WTC11 (cell line): ENCODE measurements at regions not wholly inside any gene's neighbourhood (a gene's known extent, or its start where the extent isn't known, plus 50 kb on each side); places are given as distances from the start of the nearest gene placed in this dataset.

ENCODE experiments used
- ATAC-seq: fragments of 200-7000 bp; cut with Tn5 transposase; 2 replicates; pipeline ENCODE4 v1.10.0; 2021; ENCODE audit warnings: mild to moderate bottlenecking, moderate library complexity
- CTCF ChIA-PET: fragments of 300-600 bp; sonication (Branson Sonifier 250); formaldehyde crosslinking; loops from one replicate; lab custom pipeline; 2021; ENCODE audit warnings: antibody characterized with exemption; lab: Charles Lee
- POLR2A ChIA-PET: fragments of 350-600 bp; sonication (Branson Sonifier 250); formaldehyde crosslinking; loops from one replicate; lab custom pipeline; 2021; ENCODE audit warnings: antibody characterized with exemption; lab: Charles Lee
- DNase-seq: peaks from one replicate; pipeline ENCODE4 v3.0.0; 2021; ENCODE audit warnings: low spot score
- H3K27ac Mint-ChIP-seq: 2 replicates; pipeline ENCODE4 v1.8.0; 2021; ENCODE audit warnings: mixed read lengths
- H3K27me3 Mint-ChIP-seq: 2 replicates; pipeline ENCODE4 v1.8.0; 2021; ENCODE audit warnings: low read depth, mild to moderate bottlenecking, moderate library complexity, mixed read lengths
- H3K36me3 Mint-ChIP-seq: 2 replicates; pipeline ENCODE4 v1.8.0; 2021; ENCODE audit warnings: mixed read lengths
- H3K4me1 Mint-ChIP-seq: 2 replicates; pipeline ENCODE4 v1.8.0; 2022; ENCODE audit warnings: mixed read lengths
- H3K4me3 Mint-ChIP-seq: 2 replicates; pipeline ENCODE4 v1.8.0; 2021; ENCODE audit warnings: mild to moderate bottlenecking, moderate library complexity, mixed read lengths
- H3K9me3 Mint-ChIP-seq: 2 replicates; pipeline ENCODE4 v1.8.0; 2021; ENCODE audit warnings: mixed read lengths
- ATF1 ChIP-seq: sonication (generic); formaldehyde crosslinking; IDR thresholded peaks from 2 replicates; pipeline ENCODE4 v1.8.1; 2023; ENCODE audit warnings: mild to moderate bottlenecking, moderate library complexity, missing genetic modification reagents
- ETV6 ChIP-seq: sonication (generic); formaldehyde crosslinking; IDR thresholded peaks from 2 replicates; pipeline ENCODE4 v1.8.1; 2022; ENCODE audit warnings: mild to moderate bottlenecking, missing genetic modification reagents
- FOXK1 ChIP-seq: sonication (generic); formaldehyde crosslinking; IDR thresholded peaks from 2 replicates; pipeline ENCODE4 v1.8.0; 2022; ENCODE audit warnings: mild to moderate bottlenecking, moderate library complexity, missing genetic modification reagents
- GABPB1 ChIP-seq: sonication (generic); formaldehyde crosslinking; IDR thresholded peaks from 2 replicates; pipeline ENCODE4 v1.8.1; 2023; ENCODE audit warnings: mild to moderate bottlenecking, missing genetic modification reagents
- IRF2 ChIP-seq: sonication (generic); formaldehyde crosslinking; IDR thresholded peaks from 2 replicates; pipeline ENCODE4 v1.8.0; 2022; ENCODE audit warnings: low read depth, missing genetic modification reagents, borderline replicate concordance
- NR3C1 ChIP-seq: sonication (generic); formaldehyde crosslinking; conservative IDR thresholded peaks from 2 replicates; pipeline ENCODE4 v1.8.1; 2023; ENCODE audit warnings: low read depth, mild to moderate bottlenecking, missing genetic modification reagents
- SMAD3 ChIP-seq: sonication (generic); formaldehyde crosslinking; IDR thresholded peaks from 2 replicates; pipeline ENCODE4 v1.8.0; 2022; ENCODE audit warnings: missing genetic modification reagents, mild to moderate bottlenecking, borderline replicate concordance
- TEAD1 ChIP-seq: sonication (generic); formaldehyde crosslinking; IDR thresholded peaks from 2 replicates; pipeline ENCODE4 v1.8.0; 2022; ENCODE audit warnings: mild to moderate bottlenecking, missing genetic modification reagents
- ZBTB21 ChIP-seq: sonication (generic); formaldehyde crosslinking; IDR thresholded peaks from 2 replicates; pipeline ENCODE4 v1.8.1; 2023; ENCODE audit warnings: mild to moderate bottlenecking, missing genetic modification reagents, borderline replicate concordance
- ZNF232 ChIP-seq: sonication (generic); formaldehyde crosslinking; IDR thresholded peaks from 2 replicates; pipeline ENCODE4 v1.8.0; 2022; ENCODE audit warnings: mild to moderate bottlenecking, missing genetic modification reagents
- ZNF671 ChIP-seq: fragments of 250-450 bp; sonication (Bioruptor Pico); IDR thresholded peaks from 2 replicates; pipeline ENCODE4 v1.8.0; 2021; ENCODE audit warnings: mild to moderate bottlenecking
- TF ChIP-seq, protein P1 (sequence below): sonication (generic); formaldehyde crosslinking; IDR thresholded peaks from 2 replicates; pipeline ENCODE4 v1.8.0; 2022; ENCODE audit warnings: mild to moderate bottlenecking, missing genetic modification reagents
- TF ChIP-seq, protein P2 (sequence below): sonication (generic); formaldehyde crosslinking; IDR thresholded peaks from 2 replicates; pipeline ENCODE4 v1.8.0; 2022; ENCODE audit warnings: missing genetic modification reagents
- TF ChIP-seq, protein P3 (sequence below): sonication (generic); formaldehyde crosslinking; IDR thresholded peaks from 2 replicates; pipeline ENCODE4 v1.8.0; 2023; ENCODE audit warnings: missing genetic modification reagents
- TF ChIP-seq, protein P4 (sequence below): sonication (generic); formaldehyde crosslinking; IDR thresholded peaks from 2 replicates; pipeline ENCODE4 v1.8.1; 2023; ENCODE audit warnings: mild to moderate bottlenecking, missing genetic modification reagents, moderate library complexity
- TF ChIP-seq, protein P5 (sequence below): fragments of 250-450 bp; sonication (Bioruptor Pico); IDR thresholded peaks from 2 replicates; pipeline ENCODE4 v2.1.2; 2022; ENCODE audit warnings: mild to moderate bottlenecking, moderate library complexity
- TF ChIP-seq, protein P6 (sequence below): sonication (generic); formaldehyde crosslinking; conservative IDR thresholded peaks from 2 replicates; pipeline ENCODE4 v1.8.1; 2022; ENCODE audit warnings: mild to moderate bottlenecking, missing genetic modification reagents
- TF ChIP-seq, protein P7 (sequence below): sonication (generic); formaldehyde crosslinking; IDR thresholded peaks from 2 replicates; pipeline ENCODE4 v1.8.1; 2022; ENCODE audit warnings: missing genetic modification reagents, borderline replicate concordance
- TF ChIP-seq, protein P8 (sequence below): sonication (generic); formaldehyde crosslinking; IDR thresholded peaks from 2 replicates; pipeline ENCODE4 v1.8.0; 2022; ENCODE audit warnings: mild to moderate bottlenecking, missing genetic modification reagents
- TF ChIP-seq, protein P9 (sequence below): sonication (generic); formaldehyde crosslinking; IDR thresholded peaks from 2 replicates; pipeline ENCODE4 v1.8.1; 2023; ENCODE audit warnings: mild to moderate bottlenecking, missing genetic modification reagents

DNA sequence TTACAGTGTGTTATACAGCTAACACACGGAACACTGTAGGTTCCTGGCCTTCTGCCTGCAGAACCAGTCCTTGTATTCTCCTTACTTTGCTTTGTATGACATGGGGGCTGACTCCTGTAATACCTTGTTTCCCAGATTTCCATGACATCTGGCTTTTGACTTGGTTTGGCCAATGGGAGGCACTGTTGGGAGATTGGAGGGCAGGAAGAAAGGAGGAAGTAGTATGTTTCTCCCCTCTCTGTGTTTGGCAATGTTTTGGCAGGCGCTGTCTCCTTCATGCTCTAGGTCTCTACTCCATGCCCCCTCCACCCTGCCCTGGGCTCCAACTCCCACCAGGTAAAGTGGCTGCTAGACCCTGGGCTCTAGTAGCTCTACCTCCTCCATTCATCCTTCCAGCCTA is 331.1 kb upstream of the SLC14A2 start:
- H3K27ac Mint-ChIP-seq: no peak overlapping the region
- CTCF ChIA-PET: interaction anchor here (0.8 kb wide), 1 partner anchor 102 kb away, joined by 3 read pairs; no protein-coding TSS in a partner anchor

DNA sequence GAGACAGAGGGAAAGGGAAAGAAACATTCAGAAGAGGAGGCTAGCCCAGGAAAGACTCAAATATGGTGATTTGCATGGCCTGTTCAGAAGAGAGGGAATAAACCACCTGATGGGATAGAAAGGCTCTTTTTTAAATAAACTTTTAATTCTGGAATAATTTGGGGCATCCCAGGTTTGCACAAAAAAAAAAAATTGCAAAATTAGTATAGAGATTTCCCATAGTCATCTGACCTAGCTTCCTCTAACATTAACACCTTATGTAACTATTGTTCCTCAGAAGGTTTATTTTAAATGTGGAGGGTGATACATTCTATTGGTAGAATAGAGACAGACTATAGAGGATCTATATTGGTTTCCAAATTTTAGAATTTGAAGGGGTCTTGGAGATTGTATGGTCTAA is 330.4 kb upstream of the SLC14A2 start:
- ChIA-PET POLR2A (no interaction called here), CTCF (no interaction called here)
- H3K27me3 Mint-ChIP-seq: no peaks in the 10 kb centered on the region; the same call in 1 of the 2 replicates
- no peak overlapping the region for H3K4me3 Mint-ChIP-seq
- no peak for TF ChIP-seq SMAD3 (CRISPR knock-in tag)
- TF ChIP-seq ZNF671 (CRISPR knock-in tag): no peak
- TF ChIP-seq, protein P1, sequence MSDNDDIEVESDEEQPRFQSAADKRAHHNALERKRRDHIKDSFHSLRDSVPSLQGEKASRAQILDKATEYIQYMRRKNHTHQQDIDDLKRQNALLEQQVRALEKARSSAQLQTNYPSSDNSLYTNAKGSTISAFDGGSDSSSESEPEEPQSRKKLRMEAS: no peak
- TF ChIP-seq, protein P2, sequence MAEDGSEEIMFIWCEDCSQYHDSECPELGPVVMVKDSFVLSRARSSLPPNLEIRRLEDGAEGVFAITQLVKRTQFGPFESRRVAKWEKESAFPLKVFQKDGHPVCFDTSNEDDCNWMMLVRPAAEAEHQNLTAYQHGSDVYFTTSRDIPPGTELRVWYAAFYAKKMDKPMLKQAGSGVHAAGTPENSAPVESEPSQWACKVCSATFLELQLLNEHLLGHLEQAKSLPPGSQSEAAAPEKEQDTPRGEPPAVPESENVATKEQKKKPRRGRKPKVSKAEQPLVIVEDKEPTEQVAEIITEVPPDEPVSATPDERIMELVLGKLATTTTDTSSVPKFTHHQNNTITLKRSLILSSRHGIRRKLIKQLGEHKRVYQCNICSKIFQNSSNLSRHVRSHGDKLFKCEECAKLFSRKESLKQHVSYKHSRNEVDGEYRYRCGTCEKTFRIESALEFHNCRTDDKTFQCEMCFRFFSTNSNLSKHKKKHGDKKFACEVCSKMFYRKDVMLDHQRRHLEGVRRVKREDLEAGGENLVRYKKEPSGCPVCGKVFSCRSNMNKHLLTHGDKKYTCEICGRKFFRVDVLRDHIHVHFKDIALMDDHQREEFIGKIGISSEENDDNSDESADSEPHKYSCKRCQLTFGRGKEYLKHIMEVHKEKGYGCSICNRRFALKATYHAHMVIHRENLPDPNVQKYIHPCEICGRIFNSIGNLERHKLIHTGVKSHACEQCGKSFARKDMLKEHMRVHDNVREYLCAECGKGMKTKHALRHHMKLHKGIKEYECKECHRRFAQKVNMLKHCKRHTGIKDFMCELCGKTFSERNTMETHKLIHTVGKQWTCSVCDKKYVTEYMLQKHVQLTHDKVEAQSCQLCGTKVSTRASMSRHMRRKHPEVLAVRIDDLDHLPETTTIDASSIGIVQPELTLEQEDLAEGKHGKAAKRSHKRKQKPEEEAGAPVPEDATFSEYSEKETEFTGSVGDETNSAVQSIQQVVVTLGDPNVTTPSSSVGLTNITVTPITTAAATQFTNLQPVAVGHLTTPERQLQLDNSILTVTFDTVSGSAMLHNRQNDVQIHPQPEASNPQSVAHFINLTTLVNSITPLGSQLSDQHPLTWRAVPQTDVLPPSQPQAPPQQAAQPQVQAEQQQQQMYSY (CRISPR knock-in tag): no peak
- no peak for TF ChIP-seq NR3C1 (CRISPR knock-in tag)
- no peak for TF ChIP-seq ZNF232 (CRISPR knock-in tag)
- TF ChIP-seq TEAD1 (CRISPR knock-in tag): no peak
- TF ChIP-seq ATF1 (CRISPR knock-in tag): no peak
- TF ChIP-seq, protein P3, sequence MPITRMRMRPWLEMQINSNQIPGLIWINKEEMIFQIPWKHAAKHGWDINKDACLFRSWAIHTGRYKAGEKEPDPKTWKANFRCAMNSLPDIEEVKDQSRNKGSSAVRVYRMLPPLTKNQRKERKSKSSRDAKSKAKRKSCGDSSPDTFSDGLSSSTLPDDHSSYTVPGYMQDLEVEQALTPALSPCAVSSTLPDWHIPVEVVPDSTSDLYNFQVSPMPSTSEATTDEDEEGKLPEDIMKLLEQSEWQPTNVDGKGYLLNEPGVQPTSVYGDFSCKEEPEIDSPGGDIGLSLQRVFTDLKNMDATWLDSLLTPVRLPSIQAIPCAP (CRISPR knock-in tag): no peak
- no peak for TF ChIP-seq ETV6 (CRISPR knock-in tag)
- TF ChIP-seq, protein P4, sequence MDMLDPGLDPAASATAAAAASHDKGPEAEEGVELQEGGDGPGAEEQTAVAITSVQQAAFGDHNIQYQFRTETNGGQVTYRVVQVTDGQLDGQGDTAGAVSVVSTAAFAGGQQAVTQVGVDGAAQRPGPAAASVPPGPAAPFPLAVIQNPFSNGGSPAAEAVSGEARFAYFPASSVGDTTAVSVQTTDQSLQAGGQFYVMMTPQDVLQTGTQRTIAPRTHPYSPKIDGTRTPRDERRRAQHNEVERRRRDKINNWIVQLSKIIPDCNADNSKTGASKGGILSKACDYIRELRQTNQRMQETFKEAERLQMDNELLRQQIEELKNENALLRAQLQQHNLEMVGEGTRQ (CRISPR knock-in tag): no peak
- TF ChIP-seq ZBTB21: no peak
- TF ChIP-seq, all 79 proteins: peak for 0
- no peak for ATAC-seq
- DNase-seq: no peak
- H3K9me3 Mint-ChIP-seq: no peaks in the 10 kb centered on the region
- no peaks in the 10 kb centered on the region for H3K36me3 Mint-ChIP-seq
- peaks cover 3% of the 10 kb centered on the region; the same call in 1 of the 2 replicates for H3K4me1 Mint-ChIP-seq
- H3K27ac Mint-ChIP-seq: no peak overlapping the region

More for the DNA sequence above, 331.1 kb upstream of the SLC14A2 start:
- DNase-seq: no peak
- peak; percentile 87 for ATAC-seq
- Mint-ChIP-seq H3K9me3 (no peaks in the 10 kb centered on the region), H3K36me3 (no peaks in the 10 kb centered on the region), H3K4me1 (peaks cover 3% of the 10 kb centered on the region; the same call in 1 of the 2 replicates), H3K27me3 (no peaks in the 10 kb centered on the region; the same call in 1 of the 2 replicates), H3K4me3 (no peak overlapping the region)
- POLR2A ChIA-PET: no interaction called here
- TF ChIP-seq, protein P5, sequence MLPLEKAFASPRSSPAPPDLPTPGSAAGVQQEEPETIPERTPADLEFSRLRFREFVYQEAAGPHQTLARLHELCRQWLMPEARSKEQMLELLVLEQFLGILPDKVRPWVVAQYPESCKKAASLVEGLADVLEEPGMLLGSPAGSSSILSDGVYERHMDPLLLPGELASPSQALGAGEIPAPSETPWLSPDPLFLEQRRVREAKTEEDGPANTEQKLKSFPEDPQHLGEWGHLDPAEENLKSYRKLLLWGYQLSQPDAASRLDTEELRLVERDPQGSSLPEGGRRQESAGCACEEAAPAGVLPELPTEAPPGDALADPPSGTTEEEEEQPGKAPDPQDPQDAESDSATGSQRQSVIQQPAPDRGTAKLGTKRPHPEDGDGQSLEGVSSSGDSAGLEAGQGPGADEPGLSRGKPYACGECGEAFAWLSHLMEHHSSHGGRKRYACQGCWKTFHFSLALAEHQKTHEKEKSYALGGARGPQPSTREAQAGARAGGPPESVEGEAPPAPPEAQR (CRISPR knock-in tag): no peak
- TF ChIP-seq IRF2 (CRISPR knock-in tag) (no peak), FOXK1 (no peak), GABPB1 (CRISPR knock-in tag) (no peak), ATF1 (CRISPR knock-in tag) (no peak)
- TF ChIP-seq, protein P6, sequence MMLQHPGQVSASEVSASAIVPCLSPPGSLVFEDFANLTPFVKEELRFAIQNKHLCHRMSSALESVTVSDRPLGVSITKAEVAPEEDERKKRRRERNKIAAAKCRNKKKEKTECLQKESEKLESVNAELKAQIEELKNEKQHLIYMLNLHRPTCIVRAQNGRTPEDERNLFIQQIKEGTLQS (CRISPR knock-in tag): no peak
- TF ChIP-seq, protein P7, sequence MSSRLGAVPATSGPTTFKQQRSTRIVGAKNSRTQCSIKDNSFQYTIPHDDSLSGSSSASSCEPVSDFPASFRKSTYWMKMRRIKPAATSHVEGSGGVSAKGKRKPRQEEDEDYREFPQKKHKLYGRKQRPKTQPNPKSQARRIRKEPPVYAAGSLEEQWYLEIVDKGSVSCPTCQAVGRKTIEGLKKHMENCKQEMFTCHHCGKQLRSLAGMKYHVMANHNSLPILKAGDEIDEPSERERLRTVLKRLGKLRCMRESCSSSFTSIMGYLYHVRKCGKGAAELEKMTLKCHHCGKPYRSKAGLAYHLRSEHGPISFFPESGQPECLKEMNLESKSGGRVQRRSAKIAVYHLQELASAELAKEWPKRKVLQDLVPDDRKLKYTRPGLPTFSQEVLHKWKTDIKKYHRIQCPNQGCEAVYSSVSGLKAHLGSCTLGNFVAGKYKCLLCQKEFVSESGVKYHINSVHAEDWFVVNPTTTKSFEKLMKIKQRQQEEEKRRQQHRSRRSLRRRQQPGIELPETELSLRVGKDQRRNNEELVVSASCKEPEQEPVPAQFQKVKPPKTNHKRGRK (CRISPR knock-in tag): no peak
- TF ChIP-seq, protein P8, sequence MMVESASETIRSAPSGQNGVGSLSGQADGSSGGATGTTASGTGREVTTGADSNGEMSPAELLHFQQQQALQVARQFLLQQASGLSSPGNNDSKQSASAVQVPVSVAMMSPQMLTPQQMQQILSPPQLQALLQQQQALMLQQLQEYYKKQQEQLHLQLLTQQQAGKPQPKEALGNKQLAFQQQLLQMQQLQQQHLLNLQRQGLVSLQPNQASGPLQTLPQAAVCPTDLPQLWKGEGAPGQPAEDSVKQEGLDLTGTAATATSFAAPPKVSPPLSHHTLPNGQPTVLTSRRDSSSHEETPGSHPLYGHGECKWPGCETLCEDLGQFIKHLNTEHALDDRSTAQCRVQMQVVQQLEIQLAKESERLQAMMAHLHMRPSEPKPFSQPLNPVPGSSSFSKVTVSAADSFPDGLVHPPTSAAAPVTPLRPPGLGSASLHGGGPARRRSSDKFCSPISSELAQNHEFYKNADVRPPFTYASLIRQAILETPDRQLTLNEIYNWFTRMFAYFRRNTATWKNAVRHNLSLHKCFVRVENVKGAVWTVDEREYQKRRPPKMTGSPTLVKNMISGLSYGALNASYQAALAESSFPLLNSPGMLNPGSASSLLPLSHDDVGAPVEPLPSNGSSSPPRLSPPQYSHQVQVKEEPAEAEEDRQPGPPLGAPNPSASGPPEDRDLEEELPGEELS: no peak
- TF ChIP-seq, protein P9, sequence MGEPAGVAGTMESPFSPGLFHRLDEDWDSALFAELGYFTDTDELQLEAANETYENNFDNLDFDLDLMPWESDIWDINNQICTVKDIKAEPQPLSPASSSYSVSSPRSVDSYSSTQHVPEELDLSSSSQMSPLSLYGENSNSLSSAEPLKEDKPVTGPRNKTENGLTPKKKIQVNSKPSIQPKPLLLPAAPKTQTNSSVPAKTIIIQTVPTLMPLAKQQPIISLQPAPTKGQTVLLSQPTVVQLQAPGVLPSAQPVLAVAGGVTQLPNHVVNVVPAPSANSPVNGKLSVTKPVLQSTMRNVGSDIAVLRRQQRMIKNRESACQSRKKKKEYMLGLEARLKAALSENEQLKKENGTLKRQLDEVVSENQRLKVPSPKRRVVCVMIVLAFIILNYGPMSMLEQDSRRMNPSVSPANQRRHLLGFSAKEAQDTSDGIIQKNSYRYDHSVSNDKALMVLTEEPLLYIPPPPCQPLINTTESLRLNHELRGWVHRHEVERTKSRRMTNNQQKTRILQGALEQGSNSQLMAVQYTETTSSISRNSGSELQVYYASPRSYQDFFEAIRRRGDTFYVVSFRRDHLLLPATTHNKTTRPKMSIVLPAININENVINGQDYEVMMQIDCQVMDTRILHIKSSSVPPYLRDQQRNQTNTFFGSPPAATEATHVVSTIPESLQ (CRISPR knock-in tag): no peak
